ENCODE measurements at regions not wholly inside any gene's neighbourhood (a gene's known extent, or its start where the extent isn't known, plus 50 kb on each side); places are given as distances from the start of the nearest gene placed in this dataset.

GRCh38 chr9:29799227-29799626, 2225.9 kb upstream of the C9orf72 start:
- DNase-seq (ENCODE audit: low read depth): no peak
- TF ChIP-seq CTCF (IDR thresholded peaks at IDR 0.05; ENCODE audit: low read length, missing control alignments): no peak
- no peak overlapping the region for H3K4me3 ChIP-seq (replicated peaks; ENCODE audit: low read depth, low read length)

- no peak overlapping the region for H3K4me3 ChIP-seq (replicated peaks; ENCODE audit: low read depth, low read length)
- no peak for TF ChIP-seq CTCF (IDR thresholded peaks at IDR 0.05; ENCODE audit: low read length, missing control alignments)
- no peak for DNase-seq (ENCODE audit: low read depth)
These were observed 2227.5 kb upstream of the C9orf72 start for GRCh38 chr9:29800821-29801220.

- no peak for TF ChIP-seq CTCF (IDR thresholded peaks at IDR 0.05; ENCODE audit: low read length, missing control alignments)
These were observed 2229.2 kb upstream of the C9orf72 start for GRCh38 chr9:29802454-29802853.

GRCh38 chr9:29806937-29807618, 2233.8 kb upstream of the C9orf72 start:
- no peak for DNase-seq (ENCODE audit: low read depth)
- no peak for TF ChIP-seq CTCF (IDR thresholded peaks at IDR 0.05; ENCODE audit: low read length, missing control alignments)
- H3K4me3 ChIP-seq (replicated peaks; ENCODE audit: low read depth, low read length): no peak overlapping the region

More at GRCh38 chr9:29802454-29802853, 2229.2 kb upstream of the C9orf72 start:
- no peak overlapping the region for H3K4me3 ChIP-seq (replicated peaks; ENCODE audit: low read depth, low read length)
- DNase-seq (ENCODE audit: low read depth): no peak

GRCh38 chr9:29816954-29817703, 2243.8 kb upstream of the C9orf72 start:
- no peak for DNase-seq (ENCODE audit: low read depth)
- no peak overlapping the region for H3K4me3 ChIP-seq (replicated peaks; ENCODE audit: low read depth, low read length)
- no peak for TF ChIP-seq CTCF (IDR thresholded peaks at IDR 0.05; ENCODE audit: low read length, missing control alignments)

- no peak for DNase-seq (ENCODE audit: low read depth)
- H3K4me3 ChIP-seq (replicated peaks; ENCODE audit: low read depth, low read length): no peak overlapping the region
- TF ChIP-seq CTCF (IDR thresholded peaks at IDR 0.05; ENCODE audit: low read length, missing control alignments): no peak
These were observed 2249.2 kb upstream of the C9orf72 start for GRCh38 chr9:29822458-29822857.

Measured in fibroblast of pulmonary artery (primary cell).